ENCODE measurements at regions not wholly inside any gene's neighbourhood (a gene's known extent, or its start where the extent isn't known, plus 50 kb on each side); places are given as distances from the start of the nearest gene placed in this dataset.

DNA sequence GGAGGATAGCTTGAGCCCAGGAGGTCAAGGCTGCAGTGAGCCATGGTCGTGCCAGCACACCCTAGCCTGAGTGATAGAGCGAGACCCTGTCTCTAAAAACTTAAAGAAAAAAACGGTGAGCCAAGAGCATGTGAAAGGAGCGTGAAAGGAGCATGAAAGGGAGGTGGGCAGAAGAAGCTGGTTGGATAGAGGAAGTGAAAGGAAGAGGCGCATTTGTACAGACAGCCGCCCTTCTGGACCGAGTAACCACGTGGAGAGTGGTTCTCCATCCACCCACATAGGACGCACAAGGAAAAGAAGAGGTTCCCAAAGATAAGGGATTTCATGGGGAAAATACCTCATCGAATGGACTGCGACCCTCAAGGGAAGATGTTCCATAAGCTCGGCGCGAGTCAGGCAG is 60.4 kb upstream of the IFNAR2 start:
- H3K4me3 ChIP-seq (ENCODE audit: low read depth, low read length) = no peak overlapping the region
- TF ChIP-seq, protein P1, sequence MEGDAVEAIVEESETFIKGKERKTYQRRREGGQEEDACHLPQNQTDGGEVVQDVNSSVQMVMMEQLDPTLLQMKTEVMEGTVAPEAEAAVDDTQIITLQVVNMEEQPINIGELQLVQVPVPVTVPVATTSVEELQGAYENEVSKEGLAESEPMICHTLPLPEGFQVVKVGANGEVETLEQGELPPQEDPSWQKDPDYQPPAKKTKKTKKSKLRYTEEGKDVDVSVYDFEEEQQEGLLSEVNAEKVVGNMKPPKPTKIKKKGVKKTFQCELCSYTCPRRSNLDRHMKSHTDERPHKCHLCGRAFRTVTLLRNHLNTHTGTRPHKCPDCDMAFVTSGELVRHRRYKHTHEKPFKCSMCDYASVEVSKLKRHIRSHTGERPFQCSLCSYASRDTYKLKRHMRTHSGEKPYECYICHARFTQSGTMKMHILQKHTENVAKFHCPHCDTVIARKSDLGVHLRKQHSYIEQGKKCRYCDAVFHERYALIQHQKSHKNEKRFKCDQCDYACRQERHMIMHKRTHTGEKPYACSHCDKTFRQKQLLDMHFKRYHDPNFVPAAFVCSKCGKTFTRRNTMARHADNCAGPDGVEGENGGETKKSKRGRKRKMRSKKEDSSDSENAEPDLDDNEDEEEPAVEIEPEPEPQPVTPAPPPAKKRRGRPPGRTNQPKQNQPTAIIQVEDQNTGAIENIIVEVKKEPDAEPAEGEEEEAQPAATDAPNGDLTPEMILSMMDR (IDR thresholded peaks at IDR 0.05; ENCODE audit: low read depth, low read length) = no peak
- DNase-seq (ENCODE audit: low read depth, low spot score) = no peak
- in situ Hi-C loops (cut with HindIII; ENCODE audit: low sequenced_read_pairs) = no loop called here

DNA sequence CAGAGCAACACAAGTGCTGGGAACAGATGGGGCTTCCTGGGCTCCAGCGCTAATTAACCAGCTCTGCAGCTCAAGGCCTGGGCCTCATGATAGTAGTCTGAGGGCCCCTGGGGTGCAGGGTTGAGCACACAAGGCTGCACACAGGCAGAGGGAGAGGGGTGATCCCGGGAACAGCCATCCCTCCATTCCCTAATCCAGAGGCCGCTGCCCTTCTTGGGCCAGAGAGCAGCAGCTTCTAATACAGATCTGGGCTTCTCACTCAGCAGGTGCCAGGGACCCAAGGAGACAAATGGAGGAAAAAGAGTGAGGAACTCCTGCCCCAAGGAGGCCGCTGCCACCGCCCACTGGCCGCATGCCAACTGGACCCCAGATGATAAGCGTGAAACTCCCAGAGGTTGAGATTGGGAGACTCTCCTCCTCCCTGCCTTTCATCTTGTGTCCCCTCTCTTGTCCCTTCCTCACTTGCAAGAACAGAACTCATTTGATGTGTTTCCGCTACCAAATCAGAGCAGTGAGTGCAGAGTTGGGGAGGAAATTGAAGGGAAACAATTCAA is 58.0 kb upstream of the IFNAR2 start:
- TF ChIP-seq, protein P1 (IDR thresholded peaks at IDR 0.05; ENCODE audit: low read depth, low read length) = no peak
- no peak overlapping the region for H3K4me3 ChIP-seq (ENCODE audit: low read depth, low read length)
- in situ Hi-C loops (cut with HindIII; ENCODE audit: low sequenced_read_pairs) = no loop called here
- DNase-seq (ENCODE audit: low read depth, low spot score) = no peak

DNA sequence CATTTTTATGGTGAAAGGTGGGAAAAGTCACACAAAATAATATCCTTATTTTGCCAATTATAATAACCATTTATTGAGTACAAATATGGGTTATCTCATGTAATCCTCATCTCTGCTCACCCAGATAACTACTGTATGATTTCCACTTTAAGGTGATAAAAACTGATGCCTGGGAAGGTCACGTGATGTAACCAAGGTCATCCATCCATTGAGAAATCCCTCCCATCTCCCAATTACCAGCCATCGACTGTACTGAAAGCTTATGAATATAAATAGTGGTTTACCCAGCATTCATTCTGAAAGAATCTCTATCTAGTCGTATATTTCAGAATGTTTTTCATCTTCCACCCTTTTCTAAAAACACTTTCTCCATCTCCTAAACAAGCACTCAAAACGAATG is 55.0 kb upstream of the IFNAR2 start:
- no peak overlapping the region for H3K4me3 ChIP-seq (ENCODE audit: low read depth, low read length)
- DNase-seq (ENCODE audit: low read depth, low spot score) = no peak
- in situ Hi-C loops (cut with HindIII; ENCODE audit: low sequenced_read_pairs) = no loop called here
- TF ChIP-seq, protein P1 (IDR thresholded peaks at IDR 0.05; ENCODE audit: low read depth, low read length) = no peak

Data from astrocyte of the spinal cord (primary cell).